ENCODE measurements at regions not wholly inside any gene's neighbourhood (a gene's known extent, or its start where the extent isn't known, plus 50 kb on each side); places are given as distances from the start of the nearest gene placed in this dataset.
"Not testable (repeated sequence)": the region's sequence is repeated elsewhere in the genome, so short reads cannot be mapped to it uniquely, and the experiment has no call there.

DNA sequence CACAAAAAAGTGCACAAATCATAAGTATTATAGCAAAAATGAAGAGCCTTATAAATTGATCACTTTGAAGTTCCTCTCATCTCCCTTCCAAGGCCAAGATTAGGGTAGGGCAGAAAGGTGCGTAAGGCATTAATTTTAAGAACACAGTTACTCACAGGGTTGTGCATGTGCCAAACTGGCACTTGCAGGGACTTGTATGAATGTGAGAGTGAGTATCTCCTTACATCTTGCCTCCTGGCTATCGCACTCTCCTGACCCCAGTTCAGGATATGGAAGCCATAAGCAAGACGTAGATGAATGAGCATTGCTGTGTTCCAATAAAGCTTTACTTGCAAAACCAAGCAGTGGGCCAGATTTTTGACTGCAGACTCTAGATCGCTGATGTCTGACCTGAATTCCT is 510.1 kb upstream of the AADAT start:
- DNase-seq (ENCODE audit: low read depth in 2 of 2) = no peak

DNA sequence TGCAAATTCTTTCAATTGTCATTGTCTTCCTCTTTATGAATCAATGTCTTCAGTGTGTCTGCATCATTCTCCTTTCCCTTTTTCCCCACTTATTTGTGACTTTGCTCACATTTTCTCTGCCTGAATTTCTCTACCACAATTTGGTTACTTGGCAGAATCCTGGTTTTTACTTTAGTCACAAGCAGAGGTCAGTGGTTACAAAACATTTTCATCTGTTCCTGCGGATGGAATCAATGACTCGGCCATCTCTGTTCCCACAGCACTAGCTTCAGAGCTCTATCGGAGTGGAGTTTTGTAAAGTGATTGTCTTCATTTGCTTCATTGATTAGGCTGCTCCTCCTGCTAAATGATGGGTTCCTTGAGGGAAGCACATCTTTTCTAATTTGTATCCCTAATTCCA is 501.3 kb upstream of the AADAT start:
- DNase-seq (ENCODE audit: low read depth in 2 of 2) = no peak

DNA sequence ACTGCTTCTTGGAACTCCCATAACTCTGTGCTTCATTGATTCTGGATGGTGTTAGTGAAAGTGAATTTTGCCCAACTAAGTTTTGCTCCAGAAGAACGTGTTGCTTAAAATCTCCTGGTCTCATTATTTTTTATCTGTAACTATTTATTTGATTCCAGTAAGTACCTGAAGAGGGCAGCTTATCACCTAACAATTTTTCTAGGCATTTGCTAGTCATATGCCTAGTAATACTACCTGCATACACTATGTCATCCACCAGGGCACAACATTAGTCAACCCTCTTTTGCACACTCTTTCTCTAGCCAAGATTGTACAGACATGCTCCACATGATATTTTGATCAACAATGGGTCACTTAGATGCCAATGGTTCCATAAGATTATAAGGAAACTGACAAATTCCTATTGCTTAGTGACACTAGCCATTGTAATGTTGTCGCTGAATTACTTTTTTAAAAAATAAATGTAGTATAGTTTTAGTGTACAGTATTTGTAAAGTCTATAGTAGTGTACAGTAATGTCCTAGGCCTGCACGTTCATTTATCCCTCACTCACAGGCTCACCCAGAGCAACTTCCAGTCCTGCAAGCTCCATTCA is 499.9 kb upstream of the AADAT start:
- DNase-seq (ENCODE audit: low read depth in 2 of 2) = no peak

DNA sequence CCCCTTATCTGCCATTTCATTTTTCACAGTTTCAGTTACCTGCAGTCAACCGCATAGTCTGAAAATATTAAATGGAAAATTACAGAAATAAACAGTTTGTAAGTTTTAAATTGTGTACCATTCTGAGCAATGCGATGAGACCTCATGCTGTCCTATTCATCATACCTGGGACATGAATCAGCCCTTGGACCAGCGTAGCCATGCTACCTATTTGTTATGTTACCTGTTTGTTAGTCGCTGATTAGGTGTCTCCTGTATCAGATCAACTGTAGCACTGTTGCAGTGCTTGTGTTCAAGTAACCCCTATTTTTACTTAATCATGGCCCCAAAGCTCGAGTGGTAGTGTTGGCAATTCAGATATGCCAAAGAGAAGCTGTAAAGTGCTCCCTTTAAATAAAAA is 492.2 kb upstream of the AADAT start:
- DNase-seq (ENCODE audit: low read depth in 2 of 2) = no peak

DNA sequence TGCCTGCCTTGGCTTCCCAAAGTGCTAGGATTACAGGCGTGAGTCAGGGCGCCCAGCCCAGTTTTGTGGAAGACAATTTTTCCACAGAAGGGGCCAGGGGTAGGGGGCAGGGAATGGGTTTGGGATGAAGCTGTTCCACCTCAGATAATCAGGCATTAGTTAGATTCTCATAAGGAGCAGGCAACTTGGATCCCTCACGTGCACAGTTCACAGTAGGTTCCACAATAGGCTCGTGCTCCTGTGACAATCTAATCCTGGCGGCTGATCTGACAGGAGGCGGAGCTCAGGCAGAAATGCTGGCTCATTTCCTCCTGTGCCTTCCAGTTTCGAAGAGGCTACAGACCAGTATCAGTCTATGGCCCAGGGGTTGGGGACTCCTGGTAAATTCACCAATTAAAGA is 491.6 kb upstream of the AADAT start:
- DNase-seq (ENCODE audit: low read depth in 2 of 2) = no peak

DNA sequence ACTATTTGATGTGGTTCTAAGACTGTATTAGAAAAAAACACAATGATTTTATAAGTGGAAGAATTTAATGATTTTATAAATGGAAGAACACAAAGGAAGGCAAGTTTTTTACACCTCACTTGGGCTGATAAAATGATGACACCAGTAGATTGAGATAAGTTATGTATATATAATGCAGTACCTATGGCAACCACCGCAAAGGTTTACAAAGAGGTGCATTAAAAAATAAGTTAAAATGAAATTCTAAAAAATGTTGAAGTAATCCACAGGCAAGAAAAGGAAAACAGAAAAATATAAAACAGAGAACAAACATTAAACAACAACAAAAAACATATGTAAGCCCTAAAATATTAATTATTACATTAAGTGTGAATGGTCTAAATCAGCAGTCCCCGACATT is 490.9 kb upstream of the AADAT start:
- no peak for DNase-seq (ENCODE audit: low read depth in 2 of 2)

DNA sequence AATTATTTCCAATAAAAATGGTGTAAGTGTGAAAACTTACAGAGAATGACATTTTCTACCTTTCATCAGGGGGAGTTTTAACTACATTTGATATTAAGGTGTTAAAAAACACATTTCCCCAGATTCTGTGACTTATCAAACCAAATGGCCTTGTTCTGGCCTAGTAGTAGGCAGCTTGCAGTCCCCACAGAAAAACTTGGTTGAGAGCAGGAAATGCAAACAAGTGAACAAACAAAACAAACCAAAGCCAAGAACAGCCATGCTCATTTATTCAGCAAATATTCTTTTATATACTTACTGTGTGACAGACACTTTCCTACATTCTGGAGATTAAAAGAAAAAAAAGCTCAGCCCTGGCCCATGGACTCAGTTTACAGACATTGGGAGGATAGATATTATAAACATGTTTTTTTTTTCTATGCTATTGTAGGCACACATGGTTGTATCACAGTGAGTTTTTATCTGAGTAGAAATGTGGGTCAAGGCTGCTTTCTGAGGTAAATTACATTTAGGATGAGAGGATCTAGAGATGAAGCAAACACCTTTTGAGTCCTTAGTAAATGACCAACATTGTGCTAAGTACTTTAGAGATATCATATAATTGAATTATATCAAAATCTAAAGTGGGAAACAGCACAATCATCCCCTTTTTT is 449.2 kb upstream of the AADAT start:
- DNase-seq (ENCODE audit: low read depth in 2 of 2) = no peak

DNA sequence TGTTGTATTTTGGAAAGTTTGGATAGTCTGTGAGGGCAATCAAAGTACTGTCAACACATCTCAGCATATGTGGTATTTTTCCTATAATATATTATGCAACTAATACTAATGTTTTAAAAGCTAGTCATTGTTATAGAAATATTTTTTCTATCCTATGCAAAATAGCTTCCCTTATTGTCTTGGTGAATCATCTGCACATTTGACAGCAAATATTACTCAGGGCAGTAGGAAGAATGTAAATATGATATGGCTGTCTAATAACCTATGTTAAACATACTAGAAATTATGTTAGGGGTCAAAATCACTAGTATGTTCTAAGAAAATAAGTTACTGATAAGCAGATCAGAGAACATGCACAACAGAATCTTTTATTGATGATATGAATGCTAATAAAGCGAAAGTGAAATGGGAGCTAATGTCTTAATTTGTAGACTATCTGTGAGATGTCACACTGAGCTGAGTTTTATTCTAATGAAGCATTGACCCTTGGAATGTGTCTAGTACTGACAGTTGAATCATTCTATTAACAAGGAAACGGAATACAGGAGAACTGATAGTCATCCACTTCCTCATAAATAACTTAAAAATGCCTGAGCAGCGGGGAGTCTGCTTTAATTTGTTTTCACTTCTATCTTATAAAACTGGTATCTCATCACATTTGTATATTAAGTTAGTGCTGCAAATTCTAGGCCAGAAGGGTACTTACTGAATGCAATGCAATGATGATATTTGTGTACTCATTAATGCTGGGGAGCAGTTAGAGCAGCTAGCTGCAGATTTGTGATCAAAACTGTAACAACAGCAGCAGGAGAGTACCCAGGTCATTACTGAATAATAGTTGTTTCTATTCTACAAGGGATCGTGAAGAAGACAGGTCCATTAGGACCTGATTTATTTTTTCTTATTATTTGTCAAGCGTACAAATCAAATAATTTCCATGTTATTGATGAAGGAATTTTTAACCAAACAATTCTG is 440.3 kb upstream of the AADAT start:
- DNase-seq (ENCODE audit: low read depth in 2 of 2) = no peak

DNA sequence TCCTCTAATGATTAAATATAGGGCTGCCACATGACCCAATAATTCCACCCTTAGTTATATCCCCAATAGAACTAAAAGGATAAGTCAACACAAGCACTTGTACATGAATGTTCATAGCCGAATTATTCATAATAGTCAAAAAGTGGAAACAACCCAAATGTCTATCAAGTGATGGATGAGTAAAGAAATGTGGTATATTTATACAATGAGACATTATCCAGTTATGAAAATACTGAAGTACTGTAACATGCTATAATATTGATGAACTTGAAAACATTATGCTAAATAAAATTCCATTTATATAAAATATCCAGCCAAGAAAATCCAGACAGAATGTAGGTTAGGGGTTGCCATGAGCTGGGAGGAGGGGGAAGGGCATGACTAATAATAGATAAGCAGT is 436.7 kb upstream of the AADAT start:
- no peak for DNase-seq (ENCODE audit: low read depth in 2 of 2)

DNA sequence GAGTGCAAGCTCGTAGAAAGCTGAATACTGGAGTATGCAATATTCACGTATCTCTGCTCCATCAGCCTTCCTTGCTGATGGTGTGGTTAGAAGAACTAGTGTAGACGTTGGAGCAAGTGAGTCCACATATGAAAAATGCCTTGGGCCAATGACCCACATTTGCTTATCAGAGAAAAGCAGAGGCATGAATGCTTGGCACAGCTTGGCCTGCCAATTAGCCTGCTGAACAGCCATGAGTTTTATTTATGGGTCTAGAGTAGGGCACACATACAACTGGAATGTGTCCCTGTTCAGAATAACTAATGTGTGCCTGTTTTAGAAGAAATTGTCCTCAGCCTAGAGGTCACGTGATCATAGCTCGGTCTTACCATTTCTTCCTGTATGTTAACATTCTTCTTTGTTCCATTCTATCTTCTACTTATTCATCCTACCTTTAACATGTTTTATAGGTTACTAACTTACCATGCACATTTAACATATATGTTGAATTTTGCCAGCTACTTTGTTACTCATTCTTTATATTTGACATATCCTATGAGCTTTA is 432.7 kb upstream of the AADAT start:
- DNase-seq (ENCODE audit: low read depth in 2 of 2) = no peak

DNA sequence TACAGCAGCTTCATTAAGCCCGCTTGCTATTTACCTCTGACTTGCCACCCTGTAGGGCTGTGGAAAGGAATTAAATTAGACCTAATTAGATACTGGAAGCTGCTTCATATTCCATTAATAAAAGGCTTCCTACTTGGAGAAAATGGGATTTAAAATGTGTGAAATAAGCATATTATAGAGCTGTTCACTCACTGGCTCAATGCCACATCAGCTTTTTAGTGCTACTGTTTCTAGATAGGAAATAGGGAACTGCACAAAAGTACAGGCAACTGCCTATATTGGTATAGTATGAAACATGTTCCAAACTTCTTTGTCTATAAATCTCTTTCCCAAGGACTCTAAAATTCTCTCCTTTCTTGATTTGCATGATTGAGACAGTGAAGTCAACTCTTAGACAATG is 407.9 kb upstream of the AADAT start:
- DNase-seq (ENCODE audit: low read depth in 2 of 2) = no peak

DNA sequence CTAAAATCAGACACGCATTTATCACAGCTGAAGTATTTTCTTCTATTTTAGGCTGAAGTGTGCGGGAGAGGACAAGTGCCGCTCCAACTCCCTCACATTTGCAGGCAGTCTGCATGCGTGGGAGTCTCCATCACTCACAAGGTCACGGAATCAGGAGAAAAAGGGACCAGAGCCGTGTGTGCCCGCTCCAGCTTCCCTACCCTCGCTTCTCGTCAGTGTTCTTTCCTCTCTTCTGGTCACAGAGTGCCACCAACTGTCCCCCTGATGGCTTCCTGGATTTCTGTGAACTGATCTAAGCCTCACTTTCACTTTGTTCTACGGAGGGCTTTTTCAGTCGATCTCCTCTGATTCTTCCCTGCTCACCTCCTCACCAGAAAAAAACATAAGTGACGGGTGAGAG is 407.4 kb upstream of the AADAT start:
- DNase-seq (ENCODE audit: low read depth in 2 of 2) = no peak

DNA sequence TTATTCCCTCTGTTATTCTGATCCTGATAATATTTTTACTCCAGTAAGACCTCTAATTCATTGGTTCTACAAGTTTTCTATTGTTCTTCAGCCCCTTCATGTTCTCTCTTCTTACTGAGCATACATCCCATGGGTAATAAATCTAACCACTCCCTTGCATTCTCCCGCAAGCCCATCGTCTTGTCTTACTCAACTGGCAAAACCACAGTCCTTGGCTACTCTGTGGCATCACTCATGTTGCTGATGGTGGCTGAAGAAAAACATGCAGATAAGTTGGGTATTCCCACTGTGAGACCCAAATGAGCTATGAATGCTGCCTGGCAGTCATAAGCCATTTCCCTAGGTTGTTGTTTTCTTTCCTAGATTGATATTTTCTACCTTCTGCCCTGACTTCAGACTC is 402.2 kb upstream of the AADAT start:
- no peak for DNase-seq (ENCODE audit: low read depth in 2 of 2)

DNA sequence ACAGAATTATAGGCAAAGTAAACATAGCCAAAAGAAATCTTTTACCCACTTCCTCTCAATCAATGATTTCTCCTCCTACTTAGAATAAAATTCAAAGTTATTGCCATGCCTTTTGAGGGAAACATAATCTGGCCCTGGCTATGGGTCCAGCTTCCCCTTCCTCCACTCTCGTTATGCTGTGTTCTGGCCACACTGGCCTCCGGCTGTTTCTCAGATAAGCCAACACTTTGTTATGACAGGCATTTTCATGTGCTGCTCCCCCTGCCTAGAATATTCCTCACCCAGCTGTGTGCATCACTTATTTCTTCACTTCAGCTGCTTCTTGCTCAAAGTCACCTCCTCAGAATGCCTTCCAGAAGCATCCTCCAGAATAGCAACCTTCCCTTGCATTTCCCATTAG is 386.6 kb upstream of the AADAT start:
- no peak for DNase-seq (ENCODE audit: low read depth in 2 of 2)

DNA sequence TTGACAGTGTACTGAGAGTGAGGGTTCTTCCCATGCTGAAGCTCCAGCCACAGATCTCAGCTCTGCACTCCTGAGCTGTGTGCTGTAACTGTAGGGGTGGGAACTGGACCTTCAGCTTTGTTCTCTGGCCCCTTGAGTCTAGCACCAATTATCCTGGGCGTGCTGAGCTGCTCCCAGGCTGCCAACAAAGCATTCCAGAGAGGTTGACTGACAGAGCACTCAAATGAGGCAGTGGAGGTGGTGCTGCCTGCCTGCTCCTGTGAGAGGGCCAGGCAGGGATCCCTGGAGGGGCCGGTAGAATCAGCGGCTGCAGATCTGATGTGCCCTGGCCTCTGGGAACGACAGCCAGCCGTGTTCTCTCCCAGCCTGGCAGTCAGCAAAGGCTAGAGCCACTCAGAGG is 375.7 kb upstream of the AADAT start:
- no peak for DNase-seq (ENCODE audit: low read depth in 2 of 2)

DNA sequence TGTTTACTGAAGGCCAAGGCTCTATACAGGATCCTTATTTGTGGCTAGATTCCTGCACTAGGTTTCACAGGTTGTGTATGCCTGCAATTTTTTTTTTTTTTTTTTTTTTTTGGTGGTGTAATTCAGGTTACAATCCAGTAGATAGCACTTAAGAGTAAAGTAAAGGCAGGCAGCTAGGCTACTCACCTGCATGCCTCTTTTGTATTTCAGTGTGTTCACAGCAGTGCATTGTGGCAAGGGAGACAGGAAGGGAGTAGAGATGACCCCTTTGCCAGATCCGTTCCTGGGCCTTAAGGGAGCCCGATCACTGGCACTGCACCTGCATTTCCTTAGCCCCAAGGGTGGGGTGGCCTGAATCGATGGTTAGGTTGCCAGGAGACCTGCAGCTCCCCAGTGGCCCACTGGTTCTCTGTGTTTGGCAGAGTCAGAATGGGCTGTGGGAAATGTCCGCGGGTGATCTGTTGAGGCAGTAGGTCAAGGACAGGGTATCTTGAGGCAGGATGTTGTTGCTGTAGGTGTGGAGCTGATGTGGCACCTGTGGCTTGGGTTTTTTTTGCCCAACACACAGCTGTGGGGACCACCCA is 374.9 kb upstream of the AADAT start:
- no peak for DNase-seq (ENCODE audit: low read depth in 2 of 2)

DNA sequence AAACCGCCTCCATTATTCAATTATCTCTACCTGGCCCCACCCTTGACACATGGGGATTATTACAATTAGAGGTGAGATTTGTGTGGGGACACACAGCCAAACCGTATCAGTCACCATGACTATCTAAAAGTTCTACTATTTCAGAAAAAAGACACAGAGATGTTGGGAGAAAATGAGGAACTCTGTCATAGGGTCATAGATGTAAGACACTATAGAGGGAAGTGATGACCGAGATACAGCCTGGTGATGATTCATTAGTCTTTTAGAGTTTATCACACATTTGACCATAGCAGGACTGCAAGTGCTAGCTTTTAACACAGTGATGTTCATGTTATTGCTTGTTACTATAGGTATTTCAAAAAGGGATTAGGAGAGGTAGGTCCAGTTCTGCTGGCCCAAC is 357.0 kb upstream of the AADAT start:
- DNase-seq (ENCODE audit: low read depth in 2 of 2) = no peak

DNA sequence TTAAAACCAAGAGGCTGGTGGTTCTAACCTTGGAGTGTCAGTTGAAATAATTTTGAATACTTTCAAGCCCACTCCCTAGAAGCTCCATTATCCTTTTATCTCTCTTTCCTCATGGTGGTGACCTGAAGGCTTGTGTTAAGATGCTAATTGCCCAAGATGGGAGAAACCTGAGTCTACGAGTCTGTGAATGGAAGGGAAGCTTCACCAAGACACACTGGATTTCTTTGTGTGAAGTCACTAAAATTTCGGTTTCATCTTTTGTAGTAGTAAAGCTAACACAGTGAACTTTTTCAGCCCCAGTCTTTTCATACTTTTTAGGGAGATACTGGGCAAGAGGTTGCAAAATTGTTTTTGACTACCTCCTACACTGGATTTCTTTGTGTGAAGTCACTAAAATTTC is 351.4 kb upstream of the AADAT start:
- not testable (repeated sequence) for DNase-seq (ENCODE audit: low read depth in 2 of 2)

DNA sequence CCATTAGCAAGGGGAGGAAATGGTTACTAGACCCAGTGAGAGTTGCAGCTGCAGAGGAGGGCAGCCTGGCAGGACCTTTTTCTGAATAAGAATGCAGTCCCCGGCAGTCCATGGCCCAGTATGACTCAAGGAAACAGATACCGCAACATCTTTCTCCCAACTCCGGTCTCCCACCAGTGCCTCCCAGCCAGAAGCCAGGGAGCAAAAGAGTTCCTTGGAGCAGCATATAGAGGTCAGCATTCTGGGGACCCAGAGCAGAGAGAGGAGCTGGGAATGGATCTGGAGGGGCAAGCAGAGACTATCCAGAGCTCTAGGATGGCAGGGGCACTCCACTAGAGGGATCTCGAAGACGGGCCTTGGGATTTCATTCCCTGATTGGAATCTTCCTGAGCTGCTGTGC is 339.2 kb upstream of the AADAT start:
- no peak for DNase-seq (ENCODE audit: low read depth in 2 of 2)

DNA sequence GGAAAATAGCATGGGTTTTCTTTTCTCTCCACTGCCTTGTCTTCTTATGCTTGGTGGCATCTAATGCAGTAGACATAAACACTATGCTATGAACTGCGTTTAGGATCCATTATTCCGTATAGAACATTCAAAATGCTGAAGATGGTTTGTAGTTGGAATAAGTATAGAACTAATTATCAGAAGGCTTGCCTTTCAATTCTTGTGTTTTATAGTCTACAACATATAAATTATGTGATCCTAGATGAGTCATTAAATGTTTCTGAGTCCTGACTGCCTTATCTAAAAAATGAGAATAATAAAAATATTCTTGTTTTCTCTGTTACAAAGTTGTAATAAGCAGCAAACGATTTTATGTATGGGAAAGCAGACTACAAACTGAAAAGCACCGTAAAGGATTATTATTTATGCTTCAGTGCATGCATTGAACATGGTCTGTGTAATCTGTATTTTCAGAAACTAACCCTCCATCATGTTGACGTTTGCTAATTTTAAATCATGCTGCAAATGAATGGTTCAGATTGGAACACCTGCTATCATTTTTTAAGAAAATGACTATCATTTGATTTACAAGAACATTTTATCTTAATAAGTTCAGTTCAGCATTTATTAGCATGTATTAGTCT is 335.9 kb upstream of the AADAT start:
- DNase-seq (ENCODE audit: low read depth in 2 of 2) = no peak

DNA sequence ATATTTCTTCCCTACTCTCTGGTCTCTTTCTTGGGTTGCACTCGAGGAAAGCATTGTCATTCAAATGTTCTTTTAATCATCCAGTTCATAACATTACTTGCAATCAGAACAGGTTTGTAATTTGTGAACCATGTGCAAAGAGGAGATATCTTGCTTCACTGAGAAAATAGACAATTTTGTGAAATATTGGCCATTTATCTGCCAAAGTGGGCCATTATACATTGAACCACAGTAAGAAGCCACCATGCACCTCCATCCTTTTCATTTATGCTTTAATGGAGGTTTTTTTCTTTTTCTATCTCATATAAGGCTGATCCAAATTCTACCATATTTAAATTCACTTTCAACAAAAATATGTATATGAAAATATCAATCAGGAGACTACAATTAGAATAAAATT is 335.3 kb upstream of the AADAT start:
- no peak for DNase-seq (ENCODE audit: low read depth in 2 of 2)

DNA sequence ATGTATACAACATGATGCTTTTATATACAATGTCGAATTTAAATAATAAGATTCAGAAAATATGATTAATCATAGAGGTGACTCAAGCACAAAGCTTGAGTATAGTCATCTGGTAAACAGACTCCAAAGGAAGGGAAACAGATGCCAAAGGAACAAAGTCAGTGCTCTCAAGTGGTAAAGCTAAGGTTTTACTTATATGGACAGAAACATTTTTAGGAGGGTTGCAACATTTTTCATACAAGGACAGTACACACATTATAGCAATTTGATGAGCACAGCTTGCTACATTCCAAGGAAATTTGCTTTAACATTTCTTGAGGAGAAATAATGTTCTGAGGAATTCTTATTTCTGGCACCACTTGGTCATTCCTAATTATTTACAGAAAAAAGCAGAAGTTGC is 333.4 kb upstream of the AADAT start:
- no peak for DNase-seq (ENCODE audit: low read depth in 2 of 2)

Data from activated CD4-positive, alpha-beta T cell treated with anti-CD3 and anti-CD28 coated beads for 24 hours (primary cell).